Fibroblast of the aortic adventitia (primary cell): ENCODE measurements at regions not wholly inside any gene's neighbourhood (a gene's known extent, or its start where the extent isn't known, plus 50 kb on each side); places are given as distances from the start of the nearest gene placed in this dataset.

Source experiments
- DNase-seq: peaks from one replicate; pipeline ENCODE4 v3.0.0-alpha.2; 2010; ENCODE audit warnings: low read depth
- H3K4me3 ChIP-seq: 2 replicates; pipeline ENCODE4 v1.5.1; 2011; ENCODE audit warnings: low read depth, mild to moderate bottlenecking, control low read depth, low read length, moderate library complexity
- TF ChIP-seq, protein P1 (sequence below): IDR thresholded peaks from 2 replicates; pipeline ENCODE4 v1.5.1; 2011; ENCODE audit warnings: mild to moderate bottlenecking, low read length, control low read depth, inconsistent platforms; ENCODE audit not compliant: insufficient read depth

DNA sequence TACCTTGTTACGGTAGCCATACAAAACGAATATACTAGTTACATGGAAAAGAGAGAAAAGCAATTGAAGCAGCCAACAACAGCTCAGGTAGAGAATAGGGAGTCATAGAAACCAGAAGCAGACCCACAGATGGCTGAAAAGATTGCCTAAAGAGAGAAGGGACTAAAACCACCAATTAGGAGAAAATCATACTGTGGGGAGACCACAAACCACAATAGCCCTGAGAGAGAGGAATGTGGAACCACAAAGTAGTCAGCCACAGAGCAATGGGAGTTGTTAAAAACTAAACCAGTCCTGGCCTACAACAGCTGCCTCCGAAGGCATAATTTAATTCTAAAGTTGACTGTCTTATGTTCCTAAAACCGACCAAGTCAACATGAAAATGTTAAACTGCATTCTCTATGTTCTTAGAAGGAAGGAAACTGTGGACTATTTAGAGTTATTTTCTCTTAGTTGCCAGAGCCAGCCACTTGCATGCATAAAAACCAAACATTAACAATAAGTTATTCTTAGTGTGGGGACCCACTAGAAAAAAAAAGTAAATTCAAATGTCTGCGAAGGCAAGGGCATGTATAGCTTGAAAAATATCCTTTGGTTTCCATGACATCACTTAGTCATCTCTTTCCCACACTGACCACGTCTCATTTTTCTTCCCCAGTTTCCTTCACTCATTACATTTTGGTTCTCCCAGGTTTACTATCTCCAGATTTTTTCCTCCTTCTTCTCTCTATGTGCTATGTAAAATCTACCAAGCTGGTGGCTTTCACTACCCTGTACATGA, 398.1 kb downstream of the NOVA1 start:
- TF ChIP-seq, protein P1, sequence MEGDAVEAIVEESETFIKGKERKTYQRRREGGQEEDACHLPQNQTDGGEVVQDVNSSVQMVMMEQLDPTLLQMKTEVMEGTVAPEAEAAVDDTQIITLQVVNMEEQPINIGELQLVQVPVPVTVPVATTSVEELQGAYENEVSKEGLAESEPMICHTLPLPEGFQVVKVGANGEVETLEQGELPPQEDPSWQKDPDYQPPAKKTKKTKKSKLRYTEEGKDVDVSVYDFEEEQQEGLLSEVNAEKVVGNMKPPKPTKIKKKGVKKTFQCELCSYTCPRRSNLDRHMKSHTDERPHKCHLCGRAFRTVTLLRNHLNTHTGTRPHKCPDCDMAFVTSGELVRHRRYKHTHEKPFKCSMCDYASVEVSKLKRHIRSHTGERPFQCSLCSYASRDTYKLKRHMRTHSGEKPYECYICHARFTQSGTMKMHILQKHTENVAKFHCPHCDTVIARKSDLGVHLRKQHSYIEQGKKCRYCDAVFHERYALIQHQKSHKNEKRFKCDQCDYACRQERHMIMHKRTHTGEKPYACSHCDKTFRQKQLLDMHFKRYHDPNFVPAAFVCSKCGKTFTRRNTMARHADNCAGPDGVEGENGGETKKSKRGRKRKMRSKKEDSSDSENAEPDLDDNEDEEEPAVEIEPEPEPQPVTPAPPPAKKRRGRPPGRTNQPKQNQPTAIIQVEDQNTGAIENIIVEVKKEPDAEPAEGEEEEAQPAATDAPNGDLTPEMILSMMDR = no peak
- DNase-seq = peak; percentile 39
- H3K4me3 ChIP-seq = no peak overlapping the region

DNA sequence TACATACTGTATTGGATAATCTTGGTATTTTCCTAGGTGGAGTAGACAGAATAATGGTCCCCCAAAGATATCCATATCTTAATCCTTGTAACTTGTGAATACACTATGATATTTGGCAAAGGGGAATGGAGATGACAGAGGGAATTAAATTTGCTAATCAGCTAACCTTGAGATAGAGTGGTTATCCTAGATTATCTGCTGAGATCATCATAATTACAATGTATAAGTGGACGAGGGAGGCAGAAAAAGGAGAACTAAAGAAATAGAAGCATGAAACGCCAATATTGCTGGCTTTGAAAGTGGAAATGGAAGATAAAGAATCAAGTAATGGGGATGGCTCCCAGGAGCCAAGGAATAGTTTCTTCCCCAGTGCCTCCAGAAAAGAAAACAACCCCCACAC, 398.7 kb downstream of the NOVA1 start:
- TF ChIP-seq, protein P1 = no peak
- H3K4me3 ChIP-seq = no peak overlapping the region
- DNase-seq = no peak

DNA sequence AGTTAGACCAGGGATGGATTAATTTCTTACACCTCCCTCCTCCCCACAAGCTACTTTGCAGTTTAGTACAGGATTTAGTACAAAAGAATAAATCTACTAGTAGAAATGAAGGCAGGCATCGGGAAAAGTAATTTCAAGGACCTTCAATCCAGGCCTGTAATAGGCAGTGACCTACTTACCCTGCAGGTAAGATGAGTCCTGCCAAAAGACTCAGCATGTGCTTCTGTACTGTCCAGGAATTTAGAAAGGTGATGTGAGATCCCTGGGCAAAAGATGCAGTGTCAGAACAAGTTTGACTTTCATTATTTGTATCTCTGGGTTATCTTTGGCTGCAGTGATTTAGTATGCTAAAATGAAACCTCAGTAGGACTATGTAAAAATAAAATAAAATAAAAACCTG, 403.0 kb downstream of the NOVA1 start:
- TF ChIP-seq, protein P1 = no peak
- no peak for DNase-seq

DNA sequence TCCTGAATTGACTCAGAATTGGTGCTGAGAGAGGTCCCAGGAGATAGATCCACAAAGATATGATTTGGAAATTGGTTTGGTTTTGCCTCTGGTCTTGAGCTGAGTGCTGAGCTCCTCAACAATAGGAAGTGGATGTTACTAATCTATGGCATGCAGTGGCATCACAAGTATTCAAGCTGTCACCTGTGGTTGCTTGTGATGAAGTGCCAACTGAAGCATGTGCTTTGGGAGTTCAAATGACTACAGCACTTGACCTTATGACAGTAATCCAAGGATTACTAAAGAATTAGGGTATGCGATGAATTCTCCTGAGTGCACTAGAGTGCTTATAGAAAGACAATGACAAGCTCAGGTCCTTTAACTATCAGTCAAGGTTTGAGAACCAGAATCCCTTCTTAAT, 406.2 kb downstream of the NOVA1 start:
- H3K4me3 ChIP-seq = no peak overlapping the region
- DNase-seq = peak; percentile 16
- TF ChIP-seq, protein P1 = no peak

More for the DNA sequence above, 403.0 kb downstream of the NOVA1 start:
- H3K4me3 ChIP-seq = no peak overlapping the region

DNA sequence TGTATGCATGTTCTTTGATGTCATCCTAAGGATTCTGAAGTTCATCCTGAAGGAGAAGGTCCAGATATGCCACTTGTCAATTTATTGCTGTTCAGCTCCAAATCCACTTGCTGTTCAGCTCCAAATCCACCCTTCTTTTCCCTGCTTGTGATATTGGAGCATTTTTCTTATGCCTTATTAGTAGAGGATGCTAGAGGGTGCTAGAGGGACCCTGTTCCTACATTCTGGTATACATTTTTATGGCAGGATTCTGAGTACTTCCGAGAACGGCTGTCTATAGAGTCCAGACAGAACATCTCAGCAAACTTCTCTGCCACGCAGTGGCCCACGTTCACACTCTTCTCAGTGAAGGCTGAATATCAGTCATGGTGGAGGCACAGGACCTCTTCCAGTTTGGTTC, 406.7 kb downstream of the NOVA1 start:
- TF ChIP-seq, protein P1 = peak; percentile 49
- H3K4me3 ChIP-seq = no peak overlapping the region
- DNase-seq = peak; percentile 33

DNA sequence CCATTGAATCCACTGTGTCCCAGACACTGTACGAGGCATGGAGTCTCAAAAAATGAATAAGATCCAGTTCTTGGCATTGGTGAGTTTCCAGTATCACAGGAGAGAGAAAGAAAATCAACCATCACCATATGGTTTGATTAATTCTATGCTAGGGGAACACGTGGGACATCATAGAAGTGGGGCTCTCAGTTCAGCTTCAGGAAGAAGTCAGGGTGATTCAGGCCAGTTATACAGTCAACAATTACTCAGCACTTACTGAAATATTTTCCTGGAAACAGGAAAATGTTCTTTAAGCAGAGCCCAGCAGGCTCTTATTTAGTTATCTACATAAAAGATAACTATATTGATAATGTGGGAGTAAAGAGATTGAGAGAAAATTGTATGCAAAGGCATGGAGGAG, 407.2 kb downstream of the NOVA1 start:
- H3K4me3 ChIP-seq = no peak overlapping the region
- TF ChIP-seq, protein P1 = no peak
- DNase-seq = peak; percentile 69
